ENCODE measurements at regions not wholly inside any gene's neighbourhood (a gene's known extent, or its start where the extent isn't known, plus 50 kb on each side); places are given as distances from the start of the nearest gene placed in this dataset.

DNA sequence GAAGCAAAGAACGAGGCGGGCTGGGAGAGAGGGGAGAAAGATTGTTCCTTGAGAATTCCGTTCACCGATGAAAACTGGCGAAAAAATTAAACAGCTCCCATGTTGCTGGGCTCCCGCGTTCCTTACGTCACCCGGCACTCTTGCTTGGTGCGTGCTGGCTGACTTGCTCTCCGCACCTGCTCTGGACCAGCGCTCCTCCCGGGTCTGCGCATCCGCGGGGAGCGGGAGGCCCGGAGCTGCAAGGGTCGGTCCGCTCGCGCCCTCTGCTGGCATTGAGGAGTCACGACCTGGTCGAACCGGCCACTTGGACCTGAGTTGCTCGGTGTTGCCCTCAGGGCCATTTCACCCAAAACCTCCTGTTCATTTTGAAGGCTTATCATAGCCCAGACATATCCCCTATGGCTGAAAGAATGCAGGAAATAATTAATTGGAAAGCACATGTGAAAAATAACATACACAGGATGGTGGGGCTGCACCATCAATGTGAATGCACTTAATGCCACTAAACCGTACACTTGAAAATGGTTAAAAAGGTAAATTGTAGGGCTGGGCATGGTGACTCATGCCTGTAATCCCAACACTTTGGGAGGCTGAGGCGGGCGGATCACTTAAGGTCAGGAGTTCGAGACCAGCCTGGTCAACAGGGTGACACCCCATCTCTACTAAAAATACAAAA lies 98.9 kb upstream of the BACE2 start:
- Histone ChIP-seq H3K4me2 (ENCODE audit: insufficient read depth in 1 of 2, low read depth in 2 of 2, low read length in 2 of 2) (peak overlapping the region in 1 of 2 experiments; percentile 51; a peak in 2 of 4 replicates), H2BK120ac (replicated peaks; ENCODE audit: low read depth, low read length) (no peak overlapping the region), H2BK12ac (ENCODE audit: low read depth, low read length) (no peak overlapping the region), H3K79me1 (ENCODE audit: low read depth, low read length) (no peaks in the 10 kb centered on the region), H2AK5ac (ENCODE audit: low read depth, low read length) (no peak overlapping the region), H2AFZ (ENCODE audit: low read length) (peak overlapping the region; percentile 24; the same call in 1 of the 2 replicates), H2BK5ac (ENCODE audit: low read depth, low read length) (no peak overlapping the region), H3K9me3 (ENCODE audit: insufficient read depth in 2 of 2, low read depth in 1 of 2, low read length in 1 of 2) (no peaks in the 10 kb centered on the region), H3K27ac (ENCODE audit: low read depth, low read length) (no peak overlapping the region), H2BK20ac (ENCODE audit: low read length) (no peak overlapping the region), H3K4me3 (ENCODE audit: extremely low read depth in 1 of 4, insufficient read depth in 2 of 4, low read depth in 3 of 4, low read length in 4 of 4) (peak overlapping the region in 1 of 4 experiments; percentile 40; a peak in 3 of 8 replicates), H3K79me2 (ENCODE audit: control insufficient read depth in 1 of 2, insufficient read depth in 2 of 2, low read length in 2 of 2) (no peaks in the 10 kb centered on the region), H3K27me3 (replicated peaks in 1 of 4; ENCODE audit: control insufficient read depth in 3 of 4, extremely low read depth in 1 of 4, insufficient read depth in 3 of 4, low read length in 3 of 4) (peaks cover 0 to 7% (median 3%) of the 10 kb centered on the region in 4 experiments; a peak in 4 of 7 replicates), H3K9ac (replicated peaks in 1 of 4; ENCODE audit: extremely low read depth in 1 of 4, low read depth in 3 of 4, low read length in 3 of 4) (no peak overlapping the region), H3K14ac (ENCODE audit: insufficient read length) (no peak overlapping the region), H3K18ac (ENCODE audit: extremely low read depth, low read length) (peak overlapping the region; percentile 73; the same call in 1 of the 2 replicates), H3K4ac (replicated peaks; ENCODE audit: insufficient read length, low read depth, low read length) (no peak overlapping the region), H2BK15ac (ENCODE audit: low read length) (no peak overlapping the region), H3K23ac (ENCODE audit: insufficient read length) (no peak overlapping the region), H3K4me1 (replicated peaks in 1 of 4; ENCODE audit: control insufficient read depth in 3 of 4, insufficient read depth in 4 of 4, low read length in 3 of 4) (peaks cover 0 to 4% (median 0%) of the 10 kb centered on the region in 4 experiments; a peak in 4 of 7 replicates), H4K8ac (ENCODE audit: extremely low read depth, insufficient read depth, low read length) (no peak overlapping the region), H4K5ac (ENCODE audit: insufficient read length, low read depth, low read length) (no peak overlapping the region), H3K36me3 (ENCODE audit: control insufficient read depth in 2 of 4, insufficient read depth in 4 of 4, low read length in 3 of 4) (no peaks in the 10 kb centered on the region), H3K56ac (replicated peaks; ENCODE audit: insufficient read length, low read depth, low read length) (no peak overlapping the region), H4K91ac (replicated peaks; ENCODE audit: insufficient read length, low read length) (no peak overlapping the region), H3K23me2 (ENCODE audit: low read depth, low read length) (peaks cover 3% of the 10 kb centered on the region; the same call in 1 of the 2 replicates), H4K20me1 (replicated peaks in 1 of 2; ENCODE audit: control insufficient read depth in 1 of 2, insufficient read depth in 2 of 2, low read length in 2 of 2) (no peaks in the 10 kb centered on the region)
- peak; percentile 77 to 96 for DNase-seq (ENCODE audit: low read depth in 1 of 2, low spot score in 2 of 2)
- WGBS, 2 experiments (ENCODE audit: extremely low coverage in 1 of 2, insufficient coverage in 1 of 2, insufficient read length in 1 of 2, insufficient replicate concordance in 2 of 2, low coverage in 1 of 2, low lambda C conversion rate in 2 of 2, missing lambda C conversion rate in 1 of 2), result 23% methylated on average over 25 of the region's 30 CpGs; no CpG with 5 or more reads in 1 of the 2 experiments
- FAIRE-seq, result peak; percentile 45
- ChIA-PET CTCF (ENCODE audit: partially characterized antibody) (interaction anchor here (0.7 to 1.5 kb wide), 15 partner anchors 10 to 642 kb away, joined by 3 to 6 read pairs (median 3); no protein-coding TSS in a partner anchor), POLR2A (ENCODE audit: partially characterized antibody) (no interaction called here)
- TF ChIP-seq SUZ12 (IDR thresholded peaks at IDR 0.05; ENCODE audit: low read length) (no peak), KDM5A (IDR thresholded peaks at IDR 0.05; ENCODE audit: low read length) (no peak), CBX5 (IDR thresholded peaks at IDR 0.05; ENCODE audit: low read depth, low read length) (no peak), GABPA (IDR thresholded peaks at IDR 0.05; ENCODE audit: borderline replicate concordance, insufficient read depth, low read length) (no peak), ATF2 (IDR thresholded peaks at IDR 0.05; ENCODE audit: low read length) (no peak), GTF2F1 (IDR thresholded peaks at IDR 0.05; ENCODE audit: borderline replicate concordance, low read depth, low read length) (no peak), SIN3A (conservative IDR thresholded peaks at IDR 0.05 in 1 of 2, IDR thresholded peaks at IDR 0.05 in 1 of 2; ENCODE audit: low read depth in 1 of 2, low read length in 2 of 2) (no peak)
- TF ChIP-seq, protein P1, sequence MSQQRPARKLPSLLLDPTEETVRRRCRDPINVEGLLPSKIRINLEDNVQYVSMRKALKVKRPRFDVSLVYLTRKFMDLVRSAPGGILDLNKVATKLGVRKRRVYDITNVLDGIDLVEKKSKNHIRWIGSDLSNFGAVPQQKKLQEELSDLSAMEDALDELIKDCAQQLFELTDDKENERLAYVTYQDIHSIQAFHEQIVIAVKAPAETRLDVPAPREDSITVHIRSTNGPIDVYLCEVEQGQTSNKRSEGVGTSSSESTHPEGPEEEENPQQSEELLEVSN (IDR thresholded peaks at IDR 0.05), result peak; percentile 83

All from H1 (cell line).